Caki2 (cell line): ENCODE measurements at regions not wholly inside any gene's neighbourhood (a gene's known extent, or its start where the extent isn't known, plus 50 kb on each side); places are given as distances from the start of the nearest gene placed in this dataset.

Experiments
- DNase-seq: peaks from one replicate; pipeline ENCODE4 v3.0.0-alpha.2; 2015; ENCODE audit warnings: low read depth
- in situ Hi-C: cut with HindIII; loops from 2 replicates; pipeline ENCODE4 v1.10.0; 2016; ENCODE audit warnings: low sequenced_read_pairs, low pct_unique_long_range_greater_than_20kb, mixed read lengths

- in situ Hi-C loops, result no loop called here
- no peak for DNase-seq
These were observed 419.1 kb upstream of the RBFOX1 start for GRCh38 chr16:6913566-6913965.

GRCh38 chr16:6910301-6910700, 422.3 kb upstream of the RBFOX1 start:
- no peak for DNase-seq

GRCh38 chr16:6905601-6906000, 427.0 kb upstream of the RBFOX1 start:
- DNase-seq, result no peak
- in situ Hi-C loops, result no loop called here

More at GRCh38 chr16:6910301-6910700, 422.3 kb upstream of the RBFOX1 start:
- in situ Hi-C loops, result no loop called here

- in situ Hi-C loops, result no loop called here
These were observed 429.0 kb upstream of the RBFOX1 start for GRCh38 chr16:6903671-6904070.

GRCh38 chr16:6898896-6899295, 433.7 kb upstream of the RBFOX1 start:
- DNase-seq, result no peak
- in situ Hi-C loops, result no loop called here

More at GRCh38 chr16:6903671-6904070, 429.0 kb upstream of the RBFOX1 start:
- DNase-seq, result no peak

GRCh38 chr16:6897876-6898485, 434.7 kb upstream of the RBFOX1 start:
- in situ Hi-C loops, result no loop called here
- DNase-seq, result peak; percentile 66

- no peak for DNase-seq
- in situ Hi-C loops, result no loop called here
These were observed 439.7 kb upstream of the RBFOX1 start for GRCh38 chr16:6892966-6893365.

- in situ Hi-C loops, result no loop called here
- DNase-seq, result peak; percentile 99
These were observed 441.1 kb upstream of the RBFOX1 start for GRCh38 chr16:6891496-6891895.

GRCh38 chr16:6888531-6888930, 444.1 kb upstream of the RBFOX1 start:
- in situ Hi-C loops, result no loop called here
- peak; percentile 65 for DNase-seq

- DNase-seq, result peak; percentile 75
- in situ Hi-C loops, result no loop called here
These were observed 448.6 kb upstream of the RBFOX1 start for GRCh38 chr16:6884002-6884401.

- DNase-seq, result no peak
- in situ Hi-C loops, result no loop called here
These were observed 452.4 kb upstream of the RBFOX1 start for GRCh38 chr16:6880263-6880662.

- no peak for DNase-seq
- in situ Hi-C loops, result no loop called here
These were observed 468.0 kb upstream of the RBFOX1 start for GRCh38 chr16:6864671-6865070.

- DNase-seq, result no peak
- in situ Hi-C loops, result no loop called here
These were observed 468.4 kb upstream of the RBFOX1 start for GRCh38 chr16:6864244-6864643.

- no peak for DNase-seq
- in situ Hi-C loops, result no loop called here
These were observed 469.5 kb upstream of the RBFOX1 start for GRCh38 chr16:6863135-6863534.

- DNase-seq, result no peak
- in situ Hi-C loops, result no loop called here
These were observed 470.7 kb upstream of the RBFOX1 start for GRCh38 chr16:6861815-6862477.

GRCh38 chr16:6861135-6861814, 471.4 kb upstream of the RBFOX1 start:
- in situ Hi-C loops, result no loop called here
- no peak for DNase-seq

GRCh38 chr16:6857575-6857974, 475.1 kb upstream of the RBFOX1 start:
- DNase-seq, result no peak
- in situ Hi-C loops, result no loop called here

GRCh38 chr16:6856578-6856977, 476.1 kb upstream of the RBFOX1 start:
- in situ Hi-C loops, result no loop called here
- no peak for DNase-seq

GRCh38 chr16:6853565-6853964, 479.1 kb upstream of the RBFOX1 start:
- DNase-seq, result peak; percentile 15
- in situ Hi-C loops, result no loop called here
